ENCODE measurements at regions not wholly inside any gene's neighbourhood (a gene's known extent, or its start where the extent isn't known, plus 50 kb on each side); places are given as distances from the start of the nearest gene placed in this dataset.

- Histone ChIP-seq H3K27ac (ENCODE audit: extremely low read length, insufficient read depth, low read length) (no peak overlapping the region), H3K9ac (ENCODE audit: insufficient read depth, low read depth, low read length) (no peak overlapping the region), H3K27me3 (ENCODE audit: control insufficient read depth in 1 of 2, insufficient read depth in 2 of 2, low read length in 2 of 2) (peaks cover 1 to 33% of the 10 kb centered on the region in 2 experiments; a peak in 2 of 5 replicates), H3K36me3 (replicated peaks in 1 of 2; ENCODE audit: control insufficient read depth in 1 of 2, insufficient read depth in 2 of 2, low read length in 2 of 2) (no peaks in the 10 kb centered on the region), H3K4me2 (ENCODE audit: low read depth, low read length) (no peak overlapping the region), H4K20me1 (ENCODE audit: insufficient read depth, low read length) (no peaks in the 10 kb centered on the region), H3K79me2 (ENCODE audit: insufficient read depth, low read length) (no peaks in the 10 kb centered on the region), H2AFZ (ENCODE audit: low read length) (no peak overlapping the region), H3K9me3 (ENCODE audit: low read length) (no peaks in the 10 kb centered on the region), H3K4me1 (ENCODE audit: insufficient read depth, low read length) (no peaks in the 10 kb centered on the region), H3K4me3 (replicated peaks in 1 of 3; ENCODE audit: insufficient read depth in 1 of 3, low read depth in 2 of 3, low read length in 3 of 3) (no peak overlapping the region)
- 2% methylated on average over 6 of the region's 7 CpGs for WGBS (ENCODE audit: low lambda C conversion rate)
- CTCF ChIA-PET (ENCODE audit: low intra/inter-chr PET ratio, low total read pairs) = no interaction called here
- no peak for ATAC-seq
- TF ChIP-seq ZSCAN22 (CRISPR knock-in tag; IDR thresholded peaks at IDR 0.05) (no peak), ZBTB7B (CRISPR knock-in tag; IDR thresholded peaks at IDR 0.05) (no peak), SMARCC2 (IDR thresholded peaks at IDR 0.05) (no peak), MTA3 (CRISPR knock-in tag; IDR thresholded peaks at IDR 0.05) (no peak), ZNF781 (CRISPR knock-in tag; IDR thresholded peaks at IDR 0.05; ENCODE audit: borderline replicate concordance, not compliant biosample characterization) (no peak), EZH2 (conservative IDR thresholded peaks at IDR 0.05; ENCODE audit: low read depth, low read length) (no peak), TBX2 (CRISPR knock-in tag; IDR thresholded peaks at IDR 0.05; ENCODE audit: borderline replicate concordance) (no peak), PPARG (CRISPR knock-in tag; conservative IDR thresholded peaks at IDR 0.05) (no peak), ZNF205 (CRISPR knock-in tag; IDR thresholded peaks at IDR 0.05) (no peak), HMG20A (CRISPR knock-in tag; IDR thresholded peaks at IDR 0.05; ENCODE audit: borderline replicate concordance) (no peak), ZNF839 (CRISPR knock-in tag; IDR thresholded peaks at IDR 0.05; ENCODE audit: borderline replicate concordance) (no peak), ZNF710 (CRISPR knock-in tag; IDR thresholded peaks at IDR 0.05; ENCODE audit: borderline replicate concordance) (no peak), KDM5B (CRISPR knock-in tag; IDR thresholded peaks at IDR 0.05; ENCODE audit: borderline replicate concordance) (no peak)
- TF ChIP-seq, protein P1, sequence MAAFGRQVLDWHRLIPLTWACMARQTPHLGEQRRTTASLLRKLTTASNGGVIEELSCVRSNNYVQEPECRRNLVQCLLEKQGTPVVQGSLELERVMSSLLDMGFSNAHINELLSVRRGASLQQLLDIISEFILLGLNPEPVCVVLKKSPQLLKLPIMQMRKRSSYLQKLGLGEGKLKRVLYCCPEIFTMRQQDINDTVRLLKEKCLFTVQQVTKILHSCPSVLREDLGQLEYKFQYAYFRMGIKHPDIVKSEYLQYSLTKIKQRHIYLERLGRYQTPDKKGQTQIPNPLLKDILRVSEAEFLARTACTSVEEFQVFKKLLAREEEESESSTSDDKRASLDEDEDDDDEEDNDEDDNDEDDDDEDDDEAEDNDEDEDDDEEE (CRISPR knock-in tag; IDR thresholded peaks at IDR 0.05) = no peak
- TF ChIP-seq, protein P2, sequence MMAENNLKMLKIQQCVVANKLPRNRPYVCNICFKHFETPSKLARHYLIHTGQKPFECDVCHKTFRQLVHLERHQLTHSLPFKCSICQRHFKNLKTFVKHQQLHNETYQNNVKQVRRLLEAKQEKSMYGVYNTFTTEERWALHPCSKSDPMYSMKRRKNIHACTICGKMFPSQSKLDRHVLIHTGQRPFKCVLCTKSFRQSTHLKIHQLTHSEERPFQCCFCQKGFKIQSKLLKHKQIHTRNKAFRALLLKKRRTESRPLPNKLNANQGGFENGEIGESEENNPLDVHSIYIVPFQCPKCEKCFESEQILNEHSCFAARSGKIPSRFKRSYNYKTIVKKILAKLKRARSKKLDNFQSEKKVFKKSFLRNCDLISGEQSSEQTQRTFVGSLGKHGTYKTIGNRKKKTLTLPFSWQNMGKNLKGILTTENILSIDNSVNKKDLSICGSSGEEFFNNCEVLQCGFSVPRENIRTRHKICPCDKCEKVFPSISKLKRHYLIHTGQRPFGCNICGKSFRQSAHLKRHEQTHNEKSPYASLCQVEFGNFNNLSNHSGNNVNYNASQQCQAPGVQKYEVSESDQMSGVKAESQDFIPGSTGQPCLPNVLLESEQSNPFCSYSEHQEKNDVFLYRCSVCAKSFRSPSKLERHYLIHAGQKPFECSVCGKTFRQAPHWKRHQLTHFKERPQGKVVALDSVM (CRISPR knock-in tag; IDR thresholded peaks at IDR 0.05) = no peak
- TF ChIP-seq, protein P3, sequence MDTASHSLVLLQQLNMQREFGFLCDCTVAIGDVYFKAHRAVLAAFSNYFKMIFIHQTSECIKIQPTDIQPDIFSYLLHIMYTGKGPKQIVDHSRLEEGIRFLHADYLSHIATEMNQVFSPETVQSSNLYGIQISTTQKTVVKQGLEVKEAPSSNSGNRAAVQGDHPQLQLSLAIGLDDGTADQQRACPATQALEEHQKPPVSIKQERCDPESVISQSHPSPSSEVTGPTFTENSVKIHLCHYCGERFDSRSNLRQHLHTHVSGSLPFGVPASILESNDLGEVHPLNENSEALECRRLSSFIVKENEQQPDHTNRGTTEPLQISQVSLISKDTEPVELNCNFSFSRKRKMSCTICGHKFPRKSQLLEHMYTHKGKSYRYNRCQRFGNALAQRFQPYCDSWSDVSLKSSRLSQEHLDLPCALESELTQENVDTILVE (CRISPR knock-in tag; IDR thresholded peaks at IDR 0.05) = no peak
- TF ChIP-seq, protein P4, sequence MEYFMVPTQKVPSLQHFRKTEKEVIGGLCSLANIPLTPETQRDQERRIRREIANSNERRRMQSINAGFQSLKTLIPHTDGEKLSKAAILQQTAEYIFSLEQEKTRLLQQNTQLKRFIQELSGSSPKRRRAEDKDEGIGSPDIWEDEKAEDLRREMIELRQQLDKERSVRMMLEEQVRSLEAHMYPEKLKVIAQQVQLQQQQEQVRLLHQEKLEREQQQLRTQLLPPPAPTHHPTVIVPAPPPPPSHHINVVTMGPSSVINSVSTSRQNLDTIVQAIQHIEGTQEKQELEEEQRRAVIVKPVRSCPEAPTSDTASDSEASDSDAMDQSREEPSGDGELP (IDR thresholded peaks at IDR 0.05; ENCODE audit: borderline replicate concordance, low read depth) = no peak
- intact Hi-C loops (cut with micrococcal nuclease; ENCODE audit: unreplicated experiment) (no loop called here), in situ Hi-C loops (cut with HindIII; ENCODE audit: extremely low pct_ligation_motif_present, low pct_unique_long_range_greater_than_20kb) (no loop called here)
- no peak for DNase-seq (ENCODE audit: low spot score)
- POLR2A ChIA-PET = no interaction called here
- FAIRE-seq = no peak
- no TSS peak for BruUV-seq (replicated peaks)
These were observed 129.7 kb downstream of the SPATA19 start for GRCh38 chr11:133715602-133716001.
